GM12878 (cell line): ENCODE measurements at regions not wholly inside any gene's neighbourhood (a gene's known extent, or its start where the extent isn't known, plus 50 kb on each side); places are given as distances from the start of the nearest gene placed in this dataset.

ENCODE experiments used
- ATAC-seq: fragments of 200-7000 bp; cut with Tn5 transposase; 3 replicates; pipeline ENCODE4 v1.9.1; 2020; ENCODE audit warnings: mild to moderate bottlenecking, moderate library complexity
- BruUV-seq: library from RNA; stranded (reverse); fragments of 400-500 nt; replicated peaks from 2 replicates; lab custom pipeline; 2021; lab: Mats Ljungman, UMichigan
- CTCF ChIA-PET: fragments of 300-600 bp; sonication (Branson Sonifier 250); formaldehyde crosslinking; extraction: SDS; loops from one replicate; lab custom pipeline; 2021; ENCODE audit warnings: inconsistent platforms; lab: Yijun Ruan, JAX
- POLR2A ChIA-PET: fragments of 350-600 bp; formaldehyde crosslinking; extraction: SDS; loops from one replicate; lab custom pipeline; 2021; ENCODE audit warnings: inconsistent platforms; lab: Charles Lee
- RAD21 ChIA-PET: fragments of 300-600 bp; sonication (Branson Sonifier 250); formaldehyde crosslinking; loops from one replicate; lab custom pipeline; 2023; ENCODE audit warnings: antibody characterized with exemption; ENCODE audit not compliant: unreplicated experiment; lab: Charles Lee
- SMC1A ChIA-PET: fragments of 300-600 bp; sonication (Branson Sonifier 250); formaldehyde crosslinking; loops from one replicate; lab custom pipeline; 2023; ENCODE audit not compliant: unreplicated experiment, uncharacterized antibody; lab: Charles Lee
- DNase-seq: peaks from one replicate; pipeline ENCODE4 v3.0.0-alpha.2; 2011; ENCODE audit warnings: low read depth, low spot score
- FAIRE-seq: peaks from 3 replicates; lab custom pipeline; 2011; peaks lifted over from hg19 to GRCh38; lab: Jason Lieb, UNC
- H2AFZ ChIP-seq: 2 replicates; pipeline ENCODE4 v1.6.0; 2011; ENCODE audit warnings: low read depth, low read length, control low read depth; ENCODE audit not compliant: control insufficient read depth
- H3K27ac ChIP-seq: 2 replicates; pipeline ENCODE4 v1.5.1; 2011; ENCODE audit warnings: control low read depth; ENCODE audit not compliant: control insufficient read depth, insufficient read depth
- H3K27me3 ChIP-seq, 2 experiments: replicated peaks in 1 of 2; 2 replicates each; pipeline versions ENCODE4 v1.6.0 to v1.6.1; 2011; ENCODE audit warnings: low read length in 1 of 2; ENCODE audit not compliant: control insufficient read depth in 2 of 2, insufficient read depth in 2 of 2
- H3K36me3 ChIP-seq, 2 experiments: 2 replicates each; pipeline ENCODE4 v1.5.1; 2011; ENCODE audit warnings: low read length in 1 of 2; ENCODE audit not compliant: control insufficient read depth in 2 of 2, insufficient read depth in 2 of 2
- H3K4me1 ChIP-seq: 2 replicates; pipeline ENCODE4 v1.6.1; 2011; ENCODE audit warnings: mild to moderate bottlenecking, low read length, moderate library complexity, mixed read lengths; ENCODE audit not compliant: control insufficient read depth, insufficient read depth
- H3K4me2 ChIP-seq: 2 replicates; pipeline ENCODE4 v1.6.0; 2011; ENCODE audit warnings: control low read depth; ENCODE audit not compliant: control insufficient read depth, insufficient read depth
- H3K4me3 ChIP-seq: fragments of 200-600 bp; sonication (generic); 2 replicates; pipeline ENCODE4 v1.5.1; 2016
- H3K79me2 ChIP-seq: 2 replicates; pipeline ENCODE4 v1.6.0; 2011; ENCODE audit warnings: low read length; ENCODE audit not compliant: control insufficient read depth, insufficient read depth
- H3K9ac ChIP-seq: 2 replicates; pipeline ENCODE4 v1.8.0; 2011; ENCODE audit warnings: low read length, control low read depth, mixed read lengths; ENCODE audit not compliant: control insufficient read depth, insufficient read depth
- H3K9me3 ChIP-seq: replicated peaks from 3 replicates; pipeline ENCODE4 v1.5.1; 2011; ENCODE audit warnings: mild to moderate bottlenecking, low read length; ENCODE audit not compliant: control insufficient read depth, insufficient read depth
- H4K20me1 ChIP-seq: 2 replicates; pipeline ENCODE4 v1.6.0; 2011; ENCODE audit not compliant: control insufficient read depth, insufficient read depth
- BCL3 ChIP-seq: IDR thresholded peaks from 2 replicates; pipeline ENCODE4 v1.6.1; 2011; ENCODE audit warnings: borderline replicate concordance, low read depth, mild to moderate bottlenecking, moderate library complexity, low read length; ENCODE audit not compliant: insufficient read depth, poor library complexity, severe bottlenecking
- CHD2 ChIP-seq: IDR thresholded peaks from 2 replicates; pipeline ENCODE4 v1.6.1; 2011; ENCODE audit warnings: low read depth, low read length, improper control_type of control experiment, borderline replicate concordance
- CREM ChIP-seq: IDR thresholded peaks from 2 replicates; pipeline ENCODE4 v1.6.1; 2014; ENCODE audit warnings: antibody characterized with exemption, low read depth
- EGR1 ChIP-seq, 2 experiments: IDR thresholded peaks; 1 replicate in 1 of 2; 2 replicates in 1 of 2; pipeline ENCODE4 v1.6.1; 2011 to 2012; ENCODE audit warnings: low read depth in 2 of 2, low read length in 2 of 2, borderline replicate concordance in 1 of 2, mild to moderate bottlenecking in 1 of 2, moderate library complexity in 1 of 2
- ETV6 ChIP-seq, 2 experiments: fragments of 450-650 bp in 1 of 2; IDR thresholded peaks in 1 of 2; conservative IDR thresholded peaks in 1 of 2; 2 replicates each; pipeline ENCODE4 v1.6.1; 2014; ENCODE audit warnings: antibody characterized with exemption in 1 of 2, borderline replicate concordance in 1 of 2, low read depth in 1 of 2, mild to moderate bottlenecking in 1 of 2, moderate library complexity in 1 of 2
- HDGF ChIP-seq: fragments of 450-650 bp; IDR thresholded peaks from 2 replicates; pipeline ENCODE4 v1.6.1; 2016; ENCODE audit warnings: antibody characterized with exemption
- JUNB ChIP-seq: IDR thresholded peaks from 2 replicates; pipeline ENCODE4 v1.6.1; 2016; ENCODE audit warnings: antibody characterized with exemption, mild to moderate bottlenecking
- MXI1 ChIP-seq: fragments of 150-350 bp; IDR thresholded peaks from 2 replicates; pipeline ENCODE4 v1.6.1; 2011; ENCODE audit warnings: low read depth, mild to moderate bottlenecking, inconsistent platforms, low read length, improper control_type of control experiment
- PKNOX1 ChIP-seq: fragments of 450-650 bp; IDR thresholded peaks from 2 replicates; pipeline ENCODE4 v1.6.1; 2016; ENCODE audit warnings: mild to moderate bottlenecking
- SPI1 ChIP-seq: IDR thresholded peaks from 2 replicates; pipeline ENCODE4 v1.6.1; 2011; ENCODE audit warnings: low read depth, mild to moderate bottlenecking, low read length, moderate library complexity, borderline replicate concordance; ENCODE audit not compliant: insufficient read depth
- SREBF2 ChIP-seq: IDR thresholded peaks from 2 replicates; pipeline ENCODE4 v1.6.1; 2012; ENCODE audit warnings: mild to moderate bottlenecking, low read length
- WGBS: methylation state at CpG from one replicate; pipeline ENCODE4 v1.1.6; 2016; ENCODE audit warnings: low lambda C conversion rate; ENCODE audit not compliant: insufficient replicate concordance, insufficient coverage; ENCODE audit errors: missing lambda C conversion rate; 5-methylcytosine and 5-hydroxymethylcytosine counted together
- in situ Hi-C: fragments of 300-500 bp; cut with MboI; formaldehyde crosslinking; loops from 9 replicates; pipeline ENCODE4 v1.14.3; 2018; ENCODE audit warnings: mixed read lengths
- intact Hi-C: fragments of 100-400 bp; cut with micrococcal nuclease; formaldehyde crosslinking; loops from one replicate; pipeline ENCODE4 v1.14.2; 2022; ENCODE audit not compliant: unreplicated experiment

- ChIA-PET CTCF (interaction anchor here (1.2 to 6.0 kb wide), 2 partner anchors 12 to 293 kb away, joined by 3 to 35 read pairs; no protein-coding TSS in a partner anchor), RAD21 (no interaction called here), POLR2A (no interaction called here), SMC1A (interaction anchor here (1.9 kb wide), 1 partner anchor 12 kb away, joined by 11 read pairs; no protein-coding TSS in a partner anchor)
- intact Hi-C loops (no loop called here), in situ Hi-C loops (loop anchor here (10.0 kb wide), 1 partner anchor 435 kb away; no protein-coding TSS in a partner anchor)
- Histone ChIP-seq H3K79me2 (no peaks in the 10 kb centered on the region), H2AFZ (no peak overlapping the region), H3K27me3 (no peaks in the 10 kb centered on the region; a peak in 1 of 4 replicates), H3K4me1 (no peaks in the 10 kb centered on the region), H4K20me1 (no peaks in the 10 kb centered on the region), H3K9ac (no peak overlapping the region), H3K4me3 (no peak overlapping the region), H3K9me3 (no peaks in the 10 kb centered on the region), H3K36me3 (no peaks in the 10 kb centered on the region), H3K4me2 (no peak overlapping the region), H3K27ac (no peak overlapping the region)
- WGBS, result 46% methylated on average over 2 of the region's 2 CpGs
- TF ChIP-seq EGR1 (IDR thresholded peaks at IDR 0.05; ENCODE audit: borderline replicate concordance in 1 of 2, low read depth in 2 of 2, low read length in 2 of 2), result no peak
- TF ChIP-seq BCL3, result peak; percentile 66
- no peak for TF ChIP-seq ETV6 (conservative IDR thresholded peaks at IDR 0.05 in 1 of 2, IDR thresholded peaks at IDR 0.05 in 1 of 2; ENCODE audit: borderline replicate concordance in 1 of 2, low read depth in 1 of 2)
- TF ChIP-seq HDGF, result no peak
- DNase-seq, result no peak
- no TSS peak for BruUV-seq
- no peak for FAIRE-seq
- no peak for ATAC-seq
Measured at GRCh38 chr1:114270282-114270681, 116.6 kb upstream of the SYT6 start.

GRCh38 chr1:114269539-114269938 lies 115.9 kb upstream of the SYT6 start:
- TF ChIP-seq MXI1, result no peak
- TF ChIP-seq CHD2, result no peak
- TF ChIP-seq SPI1, result no peak
- no peak for TF ChIP-seq CREM
- no peak for TF ChIP-seq JUNB
- no peak for TF ChIP-seq PKNOX1
- TF ChIP-seq SREBF2, result no peak
- no peak for DNase-seq
- Histone ChIP-seq H3K4me3 (no peak overlapping the region), H3K4me1 (no peaks in the 10 kb centered on the region), H2AFZ (no peak overlapping the region), H3K27ac (no peak overlapping the region), H3K27me3 (no peaks in the 10 kb centered on the region; a peak in 1 of 4 replicates), H3K9ac (no peak overlapping the region), H3K36me3 (no peaks in the 10 kb centered on the region), H3K4me2 (no peak overlapping the region), H4K20me1 (no peaks in the 10 kb centered on the region), H3K79me2 (no peaks in the 10 kb centered on the region), H3K9me3 (no peaks in the 10 kb centered on the region)
- RAD21 ChIA-PET, result no interaction called here
- POLR2A ChIA-PET, result no interaction called here
- CTCF ChIA-PET, result interaction anchor here (1.2 to 6.0 kb wide), 2 partner anchors 13 to 293 kb away, joined by 3 to 35 read pairs; no protein-coding TSS in a partner anchor
- no peak for FAIRE-seq
- in situ Hi-C loops, result no loop called here
- intact Hi-C loops, result no loop called here
- 80% methylated on average over 2 of the region's 2 CpGs for WGBS
- no peak for ATAC-seq
- no TSS peak for BruUV-seq
- SMC1A ChIA-PET, result interaction anchor here (1.9 kb wide), 1 partner anchor 13 kb away, joined by 11 read pairs; no protein-coding TSS in a partner anchor
